Inferior parietal cortex (tissue), 1 donor: ENCODE measurements at regions not wholly inside any gene's neighbourhood (a gene's known extent, or its start where the extent isn't known, plus 50 kb on each side); places are given as distances from the start of the nearest gene placed in this dataset.
"Not testable (repeated sequence)": the region's sequence is repeated elsewhere in the genome, so short reads cannot be mapped to it uniquely, and the experiment has no call there.

Source experiments
- DNase-seq: peaks from one replicate; pipeline ENCODE4 v3.0.0-alpha.2; 2016; ENCODE audit errors: extremely low spot score

DNA sequence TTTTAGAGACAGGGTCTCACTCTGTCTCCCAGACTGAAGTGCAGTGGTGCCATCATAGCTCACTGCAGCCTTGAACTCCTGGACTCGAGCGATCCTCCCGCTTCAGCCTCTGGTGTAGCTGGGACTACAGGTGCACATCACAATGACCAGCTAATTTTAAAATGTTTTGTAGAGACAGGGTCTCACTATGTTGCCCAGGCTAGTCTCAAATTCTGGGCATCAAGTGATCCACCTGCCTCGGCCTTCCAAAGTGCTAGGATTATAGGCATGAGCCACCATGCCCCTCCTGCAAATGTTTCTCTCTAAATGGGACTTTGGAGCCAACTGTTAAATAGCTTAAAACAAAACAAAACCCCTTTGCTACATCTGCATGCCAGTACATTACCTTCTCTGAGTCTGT lies 82.2 kb upstream of the BRD7 start:
- DNase-seq, result no peak

GRCh38 chr16:50449800-50450199 lies 81.0 kb upstream of the BRD7 start:
- DNase-seq, result no peak

DNA sequence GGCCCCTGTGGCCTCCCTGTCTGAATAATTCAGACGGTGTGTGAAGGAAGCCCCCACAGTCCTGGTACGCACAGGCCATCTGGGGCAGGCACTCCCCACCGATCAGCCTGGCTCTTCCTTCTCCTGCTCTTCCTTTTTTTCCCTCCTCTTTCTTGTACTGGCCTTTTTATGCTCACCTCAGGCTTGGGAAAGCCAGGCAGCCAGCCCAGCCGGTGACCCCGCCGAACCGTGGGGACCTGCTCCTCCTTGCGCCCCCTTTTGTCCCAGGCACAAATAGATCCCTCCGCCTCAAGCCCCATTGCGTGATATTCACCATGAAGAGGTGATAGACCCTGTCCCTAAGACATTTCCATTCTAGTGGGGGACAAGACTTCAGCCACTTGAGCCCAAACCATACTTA lies 80.2 kb upstream of the BRD7 start:
- DNase-seq, result no peak

- no peak for DNase-seq
These were observed 79.7 kb upstream of the BRD7 start for GRCh38 chr16:50448522-50448921.

DNA sequence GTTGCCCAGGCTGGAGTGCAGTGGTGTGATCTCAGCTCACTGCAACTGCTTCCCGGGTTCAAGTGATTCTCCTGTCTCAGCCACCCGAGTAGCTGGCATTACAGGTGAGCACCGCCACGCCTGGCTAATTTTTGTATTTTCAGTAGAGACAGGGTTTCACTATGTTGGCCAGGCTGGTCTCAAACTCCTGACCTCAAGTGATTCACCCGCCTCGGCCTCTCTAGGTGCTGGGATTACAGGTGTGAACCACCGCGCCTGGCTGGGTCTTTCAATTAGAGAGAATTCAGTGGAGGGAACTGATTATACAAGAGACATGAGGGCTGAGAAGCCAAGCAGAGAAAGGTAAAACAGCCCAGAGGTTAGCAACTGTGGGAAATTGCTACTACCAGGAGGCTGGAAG lies 78.6 kb upstream of the BRD7 start:
- not testable (repeated sequence) for DNase-seq

DNA sequence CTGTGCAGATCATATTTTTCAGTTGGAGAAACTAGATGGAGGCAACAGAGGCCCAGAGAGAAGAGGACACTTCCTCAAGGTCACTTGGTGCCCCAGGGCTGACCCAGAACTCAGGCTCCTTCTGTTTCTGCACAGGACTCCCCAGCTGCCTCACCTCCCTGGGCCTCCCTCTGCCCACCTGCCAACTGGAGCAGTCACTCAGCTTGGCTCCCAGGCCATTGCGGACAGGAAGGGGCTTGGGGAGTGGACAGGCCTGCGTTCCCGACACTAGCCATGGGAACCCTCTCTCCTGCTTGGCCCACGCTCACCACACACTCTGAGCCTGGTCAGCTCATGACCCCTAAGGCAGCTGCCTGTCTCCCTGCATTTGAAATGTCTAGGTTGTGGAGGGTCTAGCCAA lies 78.1 kb upstream of the BRD7 start:
- DNase-seq, result no peak

GRCh38 chr16:50445621-50446555 lies 77.1 kb upstream of the BRD7 start:
- no peak for DNase-seq

DNA sequence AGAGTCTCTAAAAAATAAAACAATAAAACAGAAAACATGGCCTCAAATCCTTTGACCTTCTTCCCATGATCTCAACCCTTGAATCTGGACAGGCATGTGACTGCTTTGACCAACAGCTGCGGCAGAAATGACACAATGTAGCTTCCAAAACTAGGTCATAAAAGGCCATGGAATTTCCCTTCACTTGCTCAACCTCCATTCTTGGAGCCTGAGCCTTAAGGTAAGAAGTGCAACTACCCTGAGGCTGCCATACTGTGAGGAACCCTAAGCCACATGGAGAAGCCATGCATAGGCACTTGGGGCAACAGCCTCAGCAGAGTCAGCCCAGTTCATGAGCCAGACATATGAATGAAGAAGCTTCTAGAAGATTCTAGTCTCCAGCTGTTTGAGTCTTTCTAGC lies 75.7 kb upstream of the BRD7 start:
- DNase-seq, result no peak

DNA sequence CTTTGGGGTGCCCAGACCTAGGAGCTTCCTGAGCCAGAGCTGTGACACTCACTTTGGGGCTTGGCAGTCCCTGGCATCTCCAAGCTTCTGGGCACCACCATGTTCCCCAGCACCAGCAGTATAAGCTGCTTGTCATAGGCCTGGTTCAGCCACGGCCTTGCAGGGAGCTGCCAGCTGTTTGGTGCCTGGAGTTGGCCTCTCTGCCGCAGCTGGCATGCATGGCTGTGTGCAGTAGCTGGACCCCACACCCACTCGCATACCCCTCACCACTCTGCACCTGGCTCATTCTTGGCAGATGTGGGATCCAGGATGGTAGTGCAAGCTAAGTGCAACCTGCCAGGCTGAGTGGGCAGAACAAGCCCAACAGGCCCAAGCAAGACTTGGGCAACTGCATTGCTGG lies 73.4 kb upstream of the BRD7 start:
- no peak for DNase-seq

DNA sequence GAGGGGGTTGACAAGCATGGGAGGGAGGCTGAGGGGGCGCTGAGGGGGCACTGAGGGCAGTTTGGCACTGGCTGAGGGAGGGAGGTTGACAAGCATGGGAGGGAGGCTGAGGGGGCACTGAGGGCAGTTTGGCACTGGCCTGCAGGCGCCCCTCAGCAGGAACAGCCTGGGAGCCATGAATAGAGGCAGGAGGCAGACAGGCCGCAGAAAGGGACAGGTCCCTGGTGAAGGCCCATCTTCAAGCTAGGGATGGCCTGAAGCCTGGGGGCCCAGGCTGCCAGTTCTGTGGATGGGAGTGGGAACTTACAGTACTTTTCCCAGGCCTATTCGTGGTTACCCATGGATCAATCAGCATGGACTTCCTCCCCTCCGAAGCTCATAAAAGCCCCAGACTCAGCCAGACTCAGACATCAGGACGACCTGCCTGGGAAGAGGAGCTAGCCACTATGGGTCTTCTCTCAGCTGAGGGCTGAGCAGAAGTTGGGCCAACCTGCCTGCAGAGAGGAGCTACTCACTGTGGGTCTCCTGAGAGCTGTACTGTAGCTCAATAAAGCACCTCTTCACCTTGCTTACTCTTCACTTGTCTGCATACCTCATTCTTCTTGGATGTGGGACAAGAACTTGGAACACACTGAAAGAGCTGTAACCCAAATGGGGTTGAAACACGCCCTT lies 72.8 kb upstream of the BRD7 start:
- no peak for DNase-seq

DNA sequence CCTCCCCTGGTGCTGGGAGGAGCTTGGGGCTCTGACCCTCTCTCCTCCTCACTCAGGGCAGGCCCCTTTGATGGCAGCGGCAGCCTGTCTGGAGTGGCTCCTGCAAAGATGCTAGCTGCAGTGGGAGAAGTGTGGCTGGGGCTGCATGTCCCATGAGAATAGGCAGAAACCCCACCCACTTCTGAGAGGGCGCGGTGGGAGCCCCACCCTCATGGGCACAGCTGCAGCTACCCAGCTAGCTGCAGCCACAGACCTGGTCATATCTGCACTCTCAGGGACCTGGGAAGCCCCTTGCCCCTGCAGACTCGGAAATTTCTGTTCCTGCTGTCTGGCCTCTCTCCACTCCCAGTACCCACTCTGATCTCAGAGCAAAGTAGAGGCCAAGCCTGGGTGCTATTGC lies 72.2 kb upstream of the BRD7 start:
- no peak for DNase-seq

- DNase-seq, result no peak
These were observed 71.7 kb upstream of the BRD7 start for GRCh38 chr16:50440531-50440930.

DNA sequence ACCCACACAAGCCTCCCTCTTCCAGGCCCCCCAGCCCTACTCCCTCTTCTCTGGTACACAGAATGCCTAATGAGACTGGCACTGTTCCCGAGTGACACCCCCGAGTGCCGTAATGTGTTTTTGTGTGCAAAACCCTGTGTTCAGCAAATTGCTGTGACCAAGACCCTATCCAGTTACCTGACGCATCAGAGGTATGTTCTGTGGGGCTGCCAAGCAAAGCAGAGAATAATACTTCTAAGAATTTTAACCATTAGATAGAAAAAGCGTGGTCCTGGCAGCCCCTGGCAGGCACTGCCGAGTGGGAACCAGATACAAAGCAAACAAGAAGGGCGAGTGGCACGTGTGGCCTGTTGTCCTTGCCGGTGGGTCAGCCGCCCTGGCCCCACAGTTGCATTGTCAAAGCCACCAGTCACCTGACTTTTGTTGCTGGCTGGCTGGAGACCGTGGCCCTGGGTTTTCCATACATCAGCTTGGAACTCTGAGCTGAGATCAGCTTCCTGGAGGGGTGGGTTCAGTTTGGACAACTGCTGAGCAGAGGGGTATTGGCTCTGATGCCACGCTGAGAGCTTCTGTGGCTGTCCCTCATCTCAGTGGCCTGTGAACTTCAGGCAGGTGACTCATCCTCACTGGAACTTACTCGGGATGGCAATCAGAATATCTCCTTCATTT lies 69.1 kb upstream of the BRD7 start:
- DNase-seq, result no peak

DNA sequence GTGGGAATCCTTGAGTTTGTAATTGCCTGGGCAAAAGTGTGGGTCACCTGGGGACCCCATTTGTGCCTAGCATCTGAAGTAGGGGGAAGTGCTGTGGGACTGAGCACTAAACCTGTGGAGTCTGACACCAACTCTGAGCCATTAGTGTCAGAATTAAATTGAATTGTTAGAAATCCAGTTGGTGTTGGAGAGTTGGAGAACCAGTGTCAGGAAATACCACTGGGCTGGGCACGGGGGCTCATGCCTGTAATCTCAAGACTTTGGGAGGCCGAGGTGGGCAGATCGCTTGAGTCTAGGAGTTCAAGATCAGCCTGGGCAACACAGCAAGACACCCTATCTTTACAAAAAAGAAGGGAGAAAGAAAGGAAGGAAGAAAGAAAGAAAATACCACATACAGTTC lies 67.5 kb upstream of the BRD7 start:
- DNase-seq, result no peak

GRCh38 chr16:50434872-50435478 lies 66.2 kb upstream of the BRD7 start:
- DNase-seq, result no peak

DNA sequence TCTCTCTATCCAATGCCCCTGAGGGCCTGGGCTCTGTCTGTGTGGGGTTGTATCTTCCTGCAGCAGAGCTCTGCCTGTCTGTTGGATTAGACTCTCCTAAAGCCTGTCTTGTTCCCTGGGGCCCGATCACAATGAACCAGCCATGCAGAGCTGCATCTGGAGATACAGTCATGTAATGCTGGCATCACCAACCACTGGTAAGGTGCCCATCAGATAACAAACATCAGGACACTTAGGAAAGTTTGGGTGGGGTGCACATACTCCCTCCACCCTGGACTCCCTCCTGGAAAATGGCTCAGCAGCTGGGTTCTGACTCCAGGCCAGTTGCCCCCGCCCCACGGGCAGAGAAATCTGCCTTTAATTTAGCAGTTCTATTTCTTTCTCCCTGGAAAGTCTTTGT lies 61.3 kb upstream of the BRD7 start:
- DNase-seq, result no peak

DNA sequence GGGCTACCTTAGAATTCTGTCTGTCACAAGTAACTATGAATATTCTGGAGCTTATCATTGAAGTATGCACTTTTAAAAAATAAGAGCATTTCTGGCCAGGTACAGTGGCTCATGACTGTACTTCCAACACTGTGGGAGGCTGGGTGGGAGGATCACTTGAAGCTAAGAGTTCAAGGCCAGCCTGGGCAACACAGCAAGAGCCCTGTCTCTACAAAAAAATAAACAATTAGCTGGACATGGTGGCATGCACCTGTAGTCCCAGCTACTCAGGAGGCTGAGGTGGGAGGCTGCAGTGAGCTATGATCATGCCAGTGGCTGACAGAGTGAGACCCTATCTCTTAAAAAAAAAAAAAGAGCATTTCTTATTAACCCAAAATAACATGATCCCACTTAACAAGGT lies 60.0 kb upstream of the BRD7 start:
- no peak for DNase-seq

DNA sequence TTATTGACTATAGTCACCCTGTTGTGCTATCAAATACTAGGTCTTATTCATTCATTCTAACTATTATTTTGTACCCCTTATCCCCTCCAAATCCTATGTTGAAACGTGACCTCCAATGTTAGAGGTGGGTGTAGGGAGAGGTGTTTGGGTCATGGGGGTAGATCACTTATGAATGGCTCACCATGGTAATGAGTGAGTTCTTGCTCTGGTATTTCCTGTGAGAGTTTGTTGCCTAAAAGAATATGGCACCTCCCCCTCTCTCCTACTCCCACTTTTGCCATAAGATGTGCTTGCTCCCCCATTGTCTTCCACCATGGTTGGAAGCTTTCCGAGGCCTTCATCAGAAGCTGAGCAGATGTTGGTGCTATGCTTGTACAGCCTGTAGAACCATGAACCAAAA lies 59.3 kb upstream of the BRD7 start:
- no peak for DNase-seq

- no peak for DNase-seq
These were observed 58.3 kb upstream of the BRD7 start for GRCh38 chr16:50427107-50427506.

DNA sequence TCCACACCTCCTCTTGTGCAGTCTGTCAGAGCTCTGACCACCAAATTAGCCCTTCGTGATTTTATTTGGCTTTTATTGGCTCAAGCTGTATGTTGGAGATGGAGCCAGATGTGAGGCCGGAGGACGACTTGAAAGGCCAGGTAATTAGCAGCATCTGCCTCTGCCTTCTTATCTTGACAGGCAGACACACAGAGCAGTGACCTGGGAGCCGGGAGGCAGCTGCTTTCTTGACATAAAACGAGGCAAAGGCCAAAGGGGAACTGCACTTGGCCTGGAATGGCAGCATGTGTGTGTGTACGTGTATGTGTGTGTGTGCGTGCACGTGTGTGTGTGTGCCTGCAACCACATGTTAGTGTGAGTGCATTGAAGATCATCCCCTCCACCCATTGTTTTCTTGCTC lies 56.9 kb upstream of the BRD7 start:
- no peak for DNase-seq

DNA sequence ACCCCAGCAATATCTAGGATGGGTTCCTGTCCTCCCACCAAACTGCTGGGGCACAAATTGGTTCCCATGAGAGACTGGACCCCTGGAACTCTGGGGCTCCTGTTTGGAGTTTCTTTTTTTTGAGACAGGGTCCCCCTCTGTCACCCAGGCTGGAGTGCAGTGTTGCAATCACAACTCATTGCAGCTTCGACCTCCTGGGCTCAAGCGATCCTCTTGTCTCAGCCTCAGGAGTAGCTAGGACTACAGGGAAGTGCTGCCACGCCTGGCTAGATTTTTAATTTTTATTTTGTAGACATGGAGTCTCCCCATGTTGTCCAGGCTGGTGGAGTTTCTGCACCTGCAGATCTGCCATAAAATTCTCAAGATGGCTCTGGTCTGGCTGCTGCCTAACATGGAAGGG lies 56.3 kb upstream of the BRD7 start:
- DNase-seq, result no peak

DNA sequence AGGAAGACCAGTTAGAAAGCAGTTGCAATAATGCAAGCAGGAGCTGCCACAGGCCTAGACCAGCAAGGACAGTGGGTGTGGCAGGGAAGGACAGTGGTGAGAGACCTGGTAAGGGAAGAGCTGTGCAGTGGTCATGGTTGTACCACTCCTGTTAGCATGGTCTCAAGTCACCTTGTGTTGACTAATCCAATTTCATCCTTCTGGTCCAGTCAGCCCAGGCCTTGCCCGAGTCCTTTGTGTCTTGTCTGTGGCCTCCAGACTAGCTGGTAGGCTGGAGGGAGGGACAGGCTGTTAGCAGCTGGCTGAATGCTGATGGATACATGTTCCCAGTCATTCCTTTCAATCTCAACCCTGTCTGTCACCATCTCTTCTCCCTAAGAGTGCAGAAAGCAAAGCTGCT lies 54.1 kb upstream of the BRD7 start:
- DNase-seq, result no peak
